ENCODE measurements at regions not wholly inside any gene's neighbourhood (a gene's known extent, or its start where the extent isn't known, plus 50 kb on each side); places are given as distances from the start of the nearest gene placed in this dataset.

DNA sequence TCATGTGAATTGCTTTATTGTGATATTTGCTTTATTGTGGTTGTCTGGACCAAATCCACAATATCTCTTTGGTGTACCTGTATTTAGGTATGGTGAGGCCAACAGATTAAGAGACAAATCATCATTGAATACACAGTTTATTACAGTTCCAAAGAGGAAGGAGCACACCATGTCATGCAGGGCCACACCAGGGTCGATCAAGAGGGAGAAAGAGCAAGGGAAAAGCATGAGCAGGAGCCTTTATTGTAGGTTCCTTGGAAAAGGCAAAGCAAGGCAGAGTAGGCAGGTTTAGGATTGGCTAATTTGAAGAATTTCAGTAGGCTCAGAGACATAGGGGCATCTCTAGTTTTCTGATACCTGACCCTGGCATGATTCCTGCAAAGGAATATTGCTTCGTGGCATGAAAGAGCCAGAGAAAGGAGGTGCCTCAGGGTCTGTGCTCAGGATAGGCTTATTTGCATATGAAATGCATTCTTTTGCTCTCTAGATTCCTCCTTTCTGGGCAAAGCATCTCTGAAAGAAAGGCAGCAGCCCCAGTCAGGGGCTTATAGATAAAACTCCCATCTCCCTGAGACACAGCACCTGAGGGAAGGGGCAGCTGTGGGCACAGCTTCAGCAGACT is 214.2 kb upstream of the ERBB4 start:
- H3K9ac ChIP-seq (ENCODE audit: low read length), result no peak overlapping the region
- no peak overlapping the region for H2AFZ ChIP-seq (ENCODE audit: low read depth, low read length)
- no peak overlapping the region for H3K4me2 ChIP-seq (ENCODE audit: low read length)
- TF ChIP-seq EZH2phosphoT487 (IDR thresholded peaks at IDR 0.05; ENCODE audit: low read depth), result no peak
- TF ChIP-seq, protein P1, sequence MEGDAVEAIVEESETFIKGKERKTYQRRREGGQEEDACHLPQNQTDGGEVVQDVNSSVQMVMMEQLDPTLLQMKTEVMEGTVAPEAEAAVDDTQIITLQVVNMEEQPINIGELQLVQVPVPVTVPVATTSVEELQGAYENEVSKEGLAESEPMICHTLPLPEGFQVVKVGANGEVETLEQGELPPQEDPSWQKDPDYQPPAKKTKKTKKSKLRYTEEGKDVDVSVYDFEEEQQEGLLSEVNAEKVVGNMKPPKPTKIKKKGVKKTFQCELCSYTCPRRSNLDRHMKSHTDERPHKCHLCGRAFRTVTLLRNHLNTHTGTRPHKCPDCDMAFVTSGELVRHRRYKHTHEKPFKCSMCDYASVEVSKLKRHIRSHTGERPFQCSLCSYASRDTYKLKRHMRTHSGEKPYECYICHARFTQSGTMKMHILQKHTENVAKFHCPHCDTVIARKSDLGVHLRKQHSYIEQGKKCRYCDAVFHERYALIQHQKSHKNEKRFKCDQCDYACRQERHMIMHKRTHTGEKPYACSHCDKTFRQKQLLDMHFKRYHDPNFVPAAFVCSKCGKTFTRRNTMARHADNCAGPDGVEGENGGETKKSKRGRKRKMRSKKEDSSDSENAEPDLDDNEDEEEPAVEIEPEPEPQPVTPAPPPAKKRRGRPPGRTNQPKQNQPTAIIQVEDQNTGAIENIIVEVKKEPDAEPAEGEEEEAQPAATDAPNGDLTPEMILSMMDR (IDR thresholded peaks at IDR 0.05; ENCODE audit: low read depth, low read length), result no peak
- no peaks in the 10 kb centered on the region for H3K4me1 ChIP-seq (ENCODE audit: low read length)
- H3K36me3 ChIP-seq (replicated peaks; ENCODE audit: low read depth, low read length), result no peaks in the 10 kb centered on the region
- no peak overlapping the region for H3K27ac ChIP-seq (ENCODE audit: low read length)
- H4K20me1 ChIP-seq (ENCODE audit: insufficient read depth, low read length), result no peaks in the 10 kb centered on the region
- H3K4me3 ChIP-seq (ENCODE audit: low read length), result no peak overlapping the region
- no peaks in the 10 kb centered on the region for H3K79me2 ChIP-seq (ENCODE audit: low read length)
- H3K27me3 ChIP-seq (ENCODE audit: low read depth, low read length), result no peaks in the 10 kb centered on the region
- H3K9me3 ChIP-seq (ENCODE audit: insufficient read depth, low read length), result no peaks in the 10 kb centered on the region

DNA sequence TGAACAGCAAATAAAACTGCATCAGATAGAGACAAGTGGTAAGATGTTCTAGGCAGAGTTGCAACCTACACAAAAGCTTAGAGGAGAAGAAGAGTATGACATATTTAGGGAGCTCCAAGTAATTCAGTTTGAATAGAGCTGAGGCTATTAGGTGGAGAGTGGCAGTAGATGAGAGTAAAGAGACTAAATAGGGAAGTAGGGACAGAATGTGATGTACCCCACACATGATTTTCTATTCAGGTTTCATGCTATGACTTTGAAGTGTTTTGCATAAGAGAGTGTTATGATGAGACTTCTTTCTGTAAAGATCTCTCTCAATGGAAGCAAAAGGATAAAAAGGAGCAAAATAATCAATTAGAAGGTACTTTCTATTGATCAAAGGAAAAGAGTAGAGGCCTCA is 206.8 kb upstream of the ERBB4 start:
- no peaks in the 10 kb centered on the region for H4K20me1 ChIP-seq (ENCODE audit: insufficient read depth, low read length)
- H3K36me3 ChIP-seq (replicated peaks; ENCODE audit: low read depth, low read length), result peaks cover 3% of the 10 kb centered on the region
- H3K27ac ChIP-seq (ENCODE audit: low read length), result peak overlapping the region; percentile 43
- no peak overlapping the region for H2AFZ ChIP-seq (ENCODE audit: low read depth, low read length)
- peaks cover 20% of the 10 kb centered on the region for H3K4me1 ChIP-seq (ENCODE audit: low read length)
- no peaks in the 10 kb centered on the region for H3K79me2 ChIP-seq (ENCODE audit: low read length)
- H3K9ac ChIP-seq (ENCODE audit: low read length), result no peak overlapping the region
- no peaks in the 10 kb centered on the region for H3K27me3 ChIP-seq (ENCODE audit: low read depth, low read length)
- no peaks in the 10 kb centered on the region for H3K9me3 ChIP-seq (ENCODE audit: insufficient read depth, low read length)
- peak overlapping the region; percentile 49 for H3K4me2 ChIP-seq (ENCODE audit: low read length)
- TF ChIP-seq EZH2phosphoT487 (IDR thresholded peaks at IDR 0.05; ENCODE audit: low read depth), result no peak
- TF ChIP-seq, protein P1 (IDR thresholded peaks at IDR 0.05; ENCODE audit: low read depth, low read length), result no peak
- peak overlapping the region; percentile 17; the same call in 1 of the 2 replicates for H3K4me3 ChIP-seq (ENCODE audit: low read length)

DNA sequence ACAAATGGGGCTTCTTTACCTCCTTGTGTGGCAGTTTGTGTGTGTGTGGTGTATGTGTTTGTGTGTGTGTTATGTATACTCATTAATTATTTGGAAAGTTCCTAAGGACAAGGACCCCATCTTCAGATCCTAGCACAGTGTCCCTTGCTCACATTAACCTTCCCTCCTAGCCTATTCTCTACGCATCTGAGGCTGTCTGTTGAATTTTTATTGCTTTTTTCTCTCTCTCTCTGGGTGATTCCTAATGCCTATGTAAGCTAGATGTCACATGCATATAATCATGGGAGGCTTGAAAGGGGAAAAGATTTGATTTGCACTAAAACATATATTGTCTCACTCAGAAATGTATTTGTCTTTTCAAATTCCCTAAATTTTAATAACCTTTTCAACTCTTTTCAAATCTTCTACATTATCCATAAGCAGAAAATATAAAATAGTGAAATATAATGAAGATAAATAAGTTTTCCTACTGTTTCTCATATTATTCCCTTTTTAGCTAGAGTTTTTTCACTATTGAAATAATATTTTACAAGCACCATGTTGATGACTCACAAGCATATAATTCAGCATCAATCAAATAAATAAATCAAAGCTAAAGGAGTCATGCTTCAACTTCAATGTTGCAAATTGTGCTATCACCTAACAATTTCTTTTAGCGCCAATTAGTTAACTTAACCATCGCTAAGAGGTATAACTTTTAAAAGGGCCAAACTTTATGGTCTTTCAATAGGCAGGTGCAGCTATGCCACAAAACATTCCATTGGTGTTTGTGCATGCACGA is 199.0 kb upstream of the ERBB4 start:
- H3K9ac ChIP-seq (ENCODE audit: low read length), result no peak overlapping the region
- H3K9me3 ChIP-seq (ENCODE audit: insufficient read depth, low read length), result no peaks in the 10 kb centered on the region
- no peaks in the 10 kb centered on the region for H3K79me2 ChIP-seq (ENCODE audit: low read length)
- no peak overlapping the region for H3K4me3 ChIP-seq (ENCODE audit: low read length)
- peaks cover 6% of the 10 kb centered on the region for H3K4me1 ChIP-seq (ENCODE audit: low read length)
- H3K27me3 ChIP-seq (ENCODE audit: low read depth, low read length), result no peaks in the 10 kb centered on the region
- H2AFZ ChIP-seq (ENCODE audit: low read depth, low read length), result no peak overlapping the region
- no peak overlapping the region for H3K27ac ChIP-seq (ENCODE audit: low read length)
- no peaks in the 10 kb centered on the region for H3K36me3 ChIP-seq (replicated peaks; ENCODE audit: low read depth, low read length)
- H4K20me1 ChIP-seq (ENCODE audit: insufficient read depth, low read length), result no peaks in the 10 kb centered on the region
- TF ChIP-seq, protein P1 (IDR thresholded peaks at IDR 0.05; ENCODE audit: low read depth, low read length), result no peak
- TF ChIP-seq EZH2phosphoT487 (IDR thresholded peaks at IDR 0.05; ENCODE audit: low read depth), result no peak
- H3K4me2 ChIP-seq (ENCODE audit: low read length), result no peak overlapping the region

DNA sequence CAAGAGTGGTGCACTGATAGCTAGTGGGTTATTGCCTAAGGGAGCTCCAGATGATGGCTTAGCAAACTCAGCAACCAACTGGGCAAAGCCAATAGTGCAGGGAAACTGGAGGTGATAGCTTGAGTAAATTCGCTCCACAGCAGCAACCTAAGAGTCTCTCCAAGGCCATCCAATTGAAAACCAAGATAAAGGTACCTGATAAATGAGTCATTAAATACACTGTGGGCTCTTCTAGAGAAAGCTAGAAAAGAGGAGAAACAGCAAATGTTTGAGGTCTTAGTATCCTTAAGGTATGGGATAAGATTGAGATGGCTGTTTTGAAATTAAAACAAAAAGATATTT is 197.8 kb upstream of the ERBB4 start:
- Histone ChIP-seq H3K4me2 (ENCODE audit: low read length) (no peak overlapping the region), H3K4me3 (ENCODE audit: low read length) (no peak overlapping the region), H3K9me3 (ENCODE audit: insufficient read depth, low read length) (no peaks in the 10 kb centered on the region), H3K4me1 (ENCODE audit: low read length) (peaks cover 9% of the 10 kb centered on the region), H3K36me3 (replicated peaks; ENCODE audit: low read depth, low read length) (no peaks in the 10 kb centered on the region), H3K79me2 (ENCODE audit: low read length) (no peaks in the 10 kb centered on the region), H3K9ac (ENCODE audit: low read length) (no peak overlapping the region), H4K20me1 (ENCODE audit: insufficient read depth, low read length) (no peaks in the 10 kb centered on the region), H2AFZ (ENCODE audit: low read depth, low read length) (no peak overlapping the region), H3K27me3 (ENCODE audit: low read depth, low read length) (no peaks in the 10 kb centered on the region), H3K27ac (ENCODE audit: low read length) (no peak overlapping the region)
- TF ChIP-seq, protein P1 (IDR thresholded peaks at IDR 0.05; ENCODE audit: low read depth, low read length), result no peak
- TF ChIP-seq EZH2phosphoT487 (IDR thresholded peaks at IDR 0.05; ENCODE audit: low read depth), result no peak

Data from OCI-LY3 (cell line).